DND-41 (cell line): ENCODE measurements at regions not wholly inside any gene's neighbourhood (a gene's known extent, or its start where the extent isn't known, plus 50 kb on each side); places are given as distances from the start of the nearest gene placed in this dataset.
A peak's percentile ranks its signal among the peaks of the same experiment; 100 is the strongest.

Experiments used
- ATAC-seq: fragments of 200-7000 bp; cut with Tn5 transposase; 3 replicates; pipeline ENCODE4 v1.9.1; 2021; ENCODE audit warnings: low read depth; ENCODE audit not compliant: insufficient read depth
- DNase-seq: peaks from one replicate; pipeline ENCODE4 v3.0.0-alpha.2; 2020
- H2AFZ ChIP-seq: 2 replicates; pipeline ENCODE4 v1.6.0; 2012; ENCODE audit warnings: low read depth, low read length
- H3K27ac ChIP-seq: 2 replicates; pipeline ENCODE4 v1.5.1; 2012; ENCODE audit warnings: low read length, inconsistent platforms
- H3K27me3 ChIP-seq: fragments of 200-600 bp; sonication (generic); 2 replicates; pipeline ENCODE4 v1.6.0; 2012; ENCODE audit warnings: low read length, mild to moderate bottlenecking, inconsistent platforms; ENCODE audit not compliant: insufficient read depth, poor library complexity
- H3K36me3 ChIP-seq: 2 replicates; pipeline ENCODE4 v1.5.1; 2012; ENCODE audit warnings: low read length, inconsistent platforms; ENCODE audit not compliant: insufficient read depth
- H3K4me1 ChIP-seq: 2 replicates; pipeline ENCODE4 v1.5.1; 2012; ENCODE audit warnings: mild to moderate bottlenecking, low read length; ENCODE audit not compliant: insufficient read depth
- H3K4me2 ChIP-seq: 2 replicates; pipeline ENCODE4 v1.6.0; 2012; ENCODE audit warnings: mild to moderate bottlenecking, moderate library complexity, low read length, inconsistent platforms; ENCODE audit not compliant: insufficient read depth
- H3K4me3 ChIP-seq, 2 experiments: fragments of 200-600 bp in 1 of 2; shearing (Covaris generic) in 1 of 2; 2 replicates each; pipeline ENCODE4 v1.5.1; 2012 to 2016; ENCODE audit warnings: inconsistent platforms in 2 of 2, low read length in 2 of 2, mild to moderate bottlenecking in 2 of 2, low read depth in 1 of 2, moderate library complexity in 1 of 2
- H3K79me2 ChIP-seq: 2 replicates; pipeline ENCODE4 v1.6.0; 2012; ENCODE audit warnings: low read length, inconsistent platforms; ENCODE audit not compliant: insufficient read depth
- H3K9ac ChIP-seq: 2 replicates; pipeline ENCODE4 v1.6.0; 2012; ENCODE audit warnings: low read depth, mild to moderate bottlenecking, inconsistent platforms, low read length, moderate library complexity
- H3K9me3 ChIP-seq: 2 replicates; pipeline ENCODE4 v1.5.1; 2012; ENCODE audit warnings: low read length, moderate library complexity, mild to moderate bottlenecking, inconsistent platforms; ENCODE audit not compliant: insufficient read depth, severe bottlenecking
- H4K20me1 ChIP-seq: 2 replicates; pipeline ENCODE4 v1.6.0; 2012; ENCODE audit warnings: low read length; ENCODE audit not compliant: insufficient read depth
- CTCF ChIP-seq: IDR thresholded peaks from 2 replicates; pipeline ENCODE4 v1.5.1; 2012; ENCODE audit warnings: borderline replicate concordance, low read length, moderate library complexity, mild to moderate bottlenecking; ENCODE audit not compliant: poor library complexity, severe bottlenecking; ENCODE audit errors: extremely low read depth
- EZH2 ChIP-seq: IDR thresholded peaks from 3 replicates; pipeline ENCODE4 v1.6.1; 2012; ENCODE audit warnings: borderline replicate concordance, low read depth, mild to moderate bottlenecking, moderate library complexity, low read length, inconsistent platforms; ENCODE audit not compliant: severe bottlenecking

- Histone ChIP-seq H3K9me3 (no peaks in the 10 kb centered on the region), H3K27ac (no peak overlapping the region), H2AFZ (no peak overlapping the region), H3K27me3 (no peaks in the 10 kb centered on the region), H3K4me2 (no peak overlapping the region), H3K4me1 (peaks cover 6% of the 10 kb centered on the region), H3K9ac (no peak overlapping the region), H3K79me2 (no peaks in the 10 kb centered on the region), H3K4me3 (no peak overlapping the region), H4K20me1 (no peaks in the 10 kb centered on the region), H3K36me3 (no peaks in the 10 kb centered on the region)
- peak; percentile 11 for TF ChIP-seq CTCF
- TF ChIP-seq EZH2 = no peak
- ATAC-seq (no peak), DNase-seq (no peak)
These were observed 52.1 kb downstream of the GSC start for GRCh38 chr14:94717808-94718207.

- Histone ChIP-seq H2AFZ (no peak overlapping the region), H3K27ac (no peak overlapping the region), H4K20me1 (no peaks in the 10 kb centered on the region), H3K4me3 (no peak overlapping the region), H3K9me3 (no peaks in the 10 kb centered on the region), H3K4me1 (no peaks in the 10 kb centered on the region), H3K27me3 (no peaks in the 10 kb centered on the region), H3K79me2 (no peaks in the 10 kb centered on the region), H3K9ac (no peak overlapping the region), H3K4me2 (no peak overlapping the region), H3K36me3 (no peaks in the 10 kb centered on the region)
- no peak for ATAC-seq
- no peak for DNase-seq
- TF ChIP-seq EZH2 = no peak
- no peak for TF ChIP-seq CTCF
These were observed 52.9 kb downstream of the GSC start for GRCh38 chr14:94716976-94717375.

- no peak overlapping the region for H3K4me3 ChIP-seq
- H3K4me1 ChIP-seq = no peaks in the 10 kb centered on the region
- ATAC-seq = no peak
- no peaks in the 10 kb centered on the region for H3K79me2 ChIP-seq
- no peak overlapping the region for H3K27ac ChIP-seq
- no peaks in the 10 kb centered on the region for H4K20me1 ChIP-seq
- no peak for DNase-seq
- no peak overlapping the region for H2AFZ ChIP-seq
- H3K9ac ChIP-seq = no peak overlapping the region
- H3K9me3 ChIP-seq = no peaks in the 10 kb centered on the region
- no peak for TF ChIP-seq EZH2
- TF ChIP-seq CTCF = no peak
- H3K36me3 ChIP-seq = no peaks in the 10 kb centered on the region
- H3K4me2 ChIP-seq = no peak overlapping the region
- no peaks in the 10 kb centered on the region for H3K27me3 ChIP-seq
These were observed 56.8 kb downstream of the GSC start for GRCh38 chr14:94713115-94713514.

GRCh38 chr14:94710731-94711130 lies 59.2 kb downstream of the GSC start:
- Histone ChIP-seq H3K9ac (no peak overlapping the region), H3K36me3 (no peaks in the 10 kb centered on the region), H3K9me3 (no peaks in the 10 kb centered on the region), H3K4me3 (no peak overlapping the region), H4K20me1 (no peaks in the 10 kb centered on the region), H3K4me1 (no peaks in the 10 kb centered on the region), H2AFZ (no peak overlapping the region), H3K4me2 (no peak overlapping the region), H3K27ac (no peak overlapping the region), H3K27me3 (no peaks in the 10 kb centered on the region), H3K79me2 (no peaks in the 10 kb centered on the region)
- DNase-seq (no peak), ATAC-seq (no peak)
- TF ChIP-seq CTCF = no peak
- TF ChIP-seq EZH2 = no peak
